Right lobe of liver (tissue), 4 donors: ENCODE measurements at regions not wholly inside any gene's neighbourhood (a gene's known extent, or its start where the extent isn't known, plus 50 kb on each side); places are given as distances from the start of the nearest gene placed in this dataset.

Source experiments
- POLR2A ChIP-seq: fragments of 450-650 bp; IDR thresholded peaks from one replicate; pipeline ENCODE4 v1.6.1; 2017; ENCODE audit warnings: antibody characterized with exemption, mild to moderate bottlenecking
- TF ChIP-seq, protein P1 (sequence below), 4 donors: fragments of 200-600 bp in 3 of 4; fragments of 450-650 bp in 1 of 4; IDR thresholded peaks; one replicate each; pipeline versions ENCODE4 v1.5.1 to v1.8.0; 2016 to 2022; ENCODE audit warnings: antibody characterized with exemption in 4 of 4, mild to moderate bottlenecking in 2 of 4
- donor health status: DM: no; HTN: no; CAD: no.
- donor health status: DM: no; HTN: no; CAD: no.
- donor health status: DM: no; HTN: yes; CAD: no.

DNA sequence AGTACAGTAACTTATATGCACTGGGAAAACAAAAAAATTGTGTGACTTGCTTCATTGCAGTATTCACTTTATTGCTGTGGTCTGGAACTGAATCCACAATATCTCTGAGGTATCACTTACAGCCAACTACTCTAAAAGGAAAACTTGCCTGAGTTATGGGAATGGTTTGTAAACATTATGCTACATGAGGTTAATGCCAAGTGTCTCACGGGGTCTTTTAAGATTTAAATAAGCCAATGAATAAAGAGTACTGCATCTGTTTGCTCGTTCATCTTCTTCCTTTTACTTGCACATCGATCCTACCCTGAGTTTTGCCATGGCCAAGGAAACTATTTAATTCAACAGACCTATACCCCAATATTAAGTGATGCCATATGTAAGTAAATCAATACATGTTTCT is 72.0 kb upstream of the API5 start:
- TF ChIP-seq, protein P1, sequence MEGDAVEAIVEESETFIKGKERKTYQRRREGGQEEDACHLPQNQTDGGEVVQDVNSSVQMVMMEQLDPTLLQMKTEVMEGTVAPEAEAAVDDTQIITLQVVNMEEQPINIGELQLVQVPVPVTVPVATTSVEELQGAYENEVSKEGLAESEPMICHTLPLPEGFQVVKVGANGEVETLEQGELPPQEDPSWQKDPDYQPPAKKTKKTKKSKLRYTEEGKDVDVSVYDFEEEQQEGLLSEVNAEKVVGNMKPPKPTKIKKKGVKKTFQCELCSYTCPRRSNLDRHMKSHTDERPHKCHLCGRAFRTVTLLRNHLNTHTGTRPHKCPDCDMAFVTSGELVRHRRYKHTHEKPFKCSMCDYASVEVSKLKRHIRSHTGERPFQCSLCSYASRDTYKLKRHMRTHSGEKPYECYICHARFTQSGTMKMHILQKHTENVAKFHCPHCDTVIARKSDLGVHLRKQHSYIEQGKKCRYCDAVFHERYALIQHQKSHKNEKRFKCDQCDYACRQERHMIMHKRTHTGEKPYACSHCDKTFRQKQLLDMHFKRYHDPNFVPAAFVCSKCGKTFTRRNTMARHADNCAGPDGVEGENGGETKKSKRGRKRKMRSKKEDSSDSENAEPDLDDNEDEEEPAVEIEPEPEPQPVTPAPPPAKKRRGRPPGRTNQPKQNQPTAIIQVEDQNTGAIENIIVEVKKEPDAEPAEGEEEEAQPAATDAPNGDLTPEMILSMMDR (IDR thresholded peaks at IDR 0.05) = no peak
- TF ChIP-seq POLR2A = no peak
